GOT3 (cell line): ENCODE measurements at regions not wholly inside any gene's neighbourhood (a gene's known extent, or its start where the extent isn't known, plus 50 kb on each side); places are given as distances from the start of the nearest gene placed in this dataset.

Experiments used
- DNase-seq: peaks from one replicate; lab custom pipeline; 2025; ENCODE audit warnings: mixed read lengths; lab: John Stamatoyannopoulos, UW

DNA sequence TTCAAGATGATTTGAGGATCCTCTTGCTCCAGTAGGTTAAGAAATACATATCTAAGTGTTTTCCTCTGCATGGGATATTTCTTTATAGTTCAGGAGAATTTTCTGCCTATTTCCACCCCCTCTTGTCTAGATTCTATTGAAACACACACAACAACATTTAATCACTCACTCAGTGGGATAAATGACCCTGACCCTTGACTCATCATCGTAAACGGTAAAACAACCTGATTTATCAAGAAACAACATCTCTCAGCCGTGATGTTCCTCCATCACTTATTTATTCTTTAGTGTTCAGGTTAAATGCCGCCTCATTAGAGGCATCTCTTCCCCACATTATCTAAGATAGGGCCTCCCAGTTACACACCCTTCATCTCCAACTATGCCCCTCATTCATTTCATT is 208.7 kb upstream of the FMN2 start:
- DNase-seq: no peak

DNA sequence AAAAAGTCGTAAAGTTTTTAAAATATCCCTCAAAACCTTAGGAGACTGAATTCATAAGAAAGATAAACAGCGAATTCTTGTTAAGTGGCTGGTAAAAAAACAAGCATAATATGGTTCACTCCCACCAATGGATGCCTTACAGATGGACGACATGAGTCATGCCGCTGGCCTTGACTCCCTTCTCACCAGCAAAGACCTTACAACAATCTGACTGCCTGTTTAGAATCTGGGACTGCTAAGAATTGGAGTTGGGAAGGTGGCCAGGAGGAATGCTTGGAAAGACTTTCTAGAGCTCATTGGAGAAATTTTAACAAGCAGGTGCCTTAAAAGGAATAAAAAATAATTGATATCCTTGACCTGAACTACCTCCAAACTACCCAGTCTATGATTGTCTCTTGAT is 206.9 kb upstream of the FMN2 start:
- no peak for DNase-seq

DNA sequence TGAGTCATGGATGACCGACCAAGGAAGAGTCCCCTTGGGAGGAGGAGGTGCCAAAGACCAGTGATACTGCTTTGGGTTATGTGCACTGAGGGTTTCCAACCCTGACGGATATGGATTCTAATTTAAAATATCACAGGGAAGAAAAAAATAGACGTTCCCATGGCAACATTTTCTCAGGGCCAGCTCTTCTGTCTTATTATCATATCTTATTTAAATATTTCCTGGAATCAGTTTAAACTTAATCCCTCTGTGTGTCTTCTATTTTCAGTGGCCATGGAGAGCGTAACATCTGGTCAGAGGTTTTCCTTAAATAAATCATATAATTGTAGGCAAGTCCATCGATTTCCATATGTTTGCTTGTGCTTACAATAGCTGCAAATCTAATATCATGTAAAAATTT is 205.4 kb upstream of the FMN2 start:
- no peak for DNase-seq

GRCh38 chr1:239888639-239889038 is 203.0 kb upstream of the FMN2 start:
- no peak for DNase-seq

DNA sequence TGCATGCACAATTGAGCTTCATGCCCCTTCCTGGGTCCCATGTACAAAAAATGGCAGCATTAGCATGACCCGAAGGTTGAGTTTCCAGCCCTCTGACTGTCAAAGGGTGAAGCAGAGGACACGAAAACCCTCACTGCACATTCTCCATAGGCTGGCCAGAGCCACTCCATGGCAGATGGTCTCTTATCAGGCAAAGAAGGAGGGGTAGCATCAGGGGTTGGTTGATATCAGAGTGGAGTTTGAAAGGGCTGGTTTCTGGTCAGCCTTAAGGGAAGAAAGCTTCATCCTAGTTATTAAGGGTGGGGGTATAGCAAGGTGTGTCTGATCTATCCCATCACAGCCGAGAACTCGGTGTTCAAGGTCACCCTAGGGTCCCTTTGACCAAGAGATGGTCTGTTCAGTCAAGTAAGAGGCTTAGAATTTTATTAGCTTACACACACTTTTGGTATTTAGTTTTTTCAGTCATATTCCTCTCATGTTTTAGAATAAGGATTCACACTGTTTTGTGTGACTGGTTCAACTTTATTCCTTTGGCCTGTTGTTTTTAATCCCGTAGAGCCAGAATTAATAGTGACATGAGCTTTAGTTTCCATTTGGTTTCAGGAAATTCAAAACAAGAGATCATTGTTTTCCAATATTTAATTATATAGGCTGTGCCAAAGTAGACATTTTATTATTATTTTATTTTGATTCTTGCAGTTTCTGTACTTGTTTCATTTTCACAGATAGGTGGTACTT is 199.9 kb upstream of the FMN2 start:
- DNase-seq: no peak

DNA sequence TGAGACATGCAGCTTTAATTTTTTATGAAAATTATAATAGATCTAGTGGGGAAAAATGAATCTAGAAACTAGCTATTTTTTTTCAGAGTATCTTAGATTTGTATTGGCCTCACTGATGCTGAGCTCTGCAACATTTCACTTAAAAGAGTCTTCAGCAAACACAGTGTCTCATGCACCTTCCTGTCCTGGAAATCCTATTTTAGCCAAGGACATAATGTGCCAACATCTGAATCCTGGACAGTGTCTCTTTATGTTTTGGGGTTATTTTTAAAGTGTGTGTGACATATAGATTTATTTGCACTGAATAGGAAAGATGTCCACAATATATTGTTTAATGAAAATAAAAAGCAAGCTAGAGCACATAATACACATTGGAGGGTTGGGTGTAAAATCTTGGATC is 199.1 kb upstream of the FMN2 start:
- no peak for DNase-seq

DNA sequence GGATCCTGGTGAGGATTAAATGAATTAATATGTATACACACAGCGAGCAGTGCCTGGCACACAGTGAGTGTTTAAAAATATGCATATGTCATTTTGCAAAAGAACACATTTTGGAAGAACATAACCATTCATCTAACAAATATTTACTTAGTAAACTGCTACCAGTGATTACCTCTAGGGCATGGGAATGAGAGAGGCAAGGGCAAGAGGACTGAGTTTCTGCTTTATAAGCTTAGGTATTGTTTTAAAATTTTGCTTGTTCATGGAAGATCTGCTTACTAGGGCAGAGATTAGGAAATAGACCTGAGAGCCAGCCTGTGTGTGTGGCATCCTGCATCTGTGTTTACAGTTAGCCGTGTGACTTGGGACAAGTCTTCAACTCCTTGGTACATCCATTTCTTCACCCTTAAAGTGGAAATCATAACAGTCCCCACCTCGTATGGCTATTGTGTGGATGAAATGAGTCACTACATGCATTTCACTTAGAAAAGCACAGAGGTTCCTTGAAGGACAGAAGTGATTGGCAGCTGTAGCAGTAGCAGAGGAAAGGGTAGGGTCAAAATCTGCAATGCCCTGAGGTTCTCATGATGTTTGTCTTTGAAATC is 198.5 kb upstream of the FMN2 start:
- DNase-seq: no peak

DNA sequence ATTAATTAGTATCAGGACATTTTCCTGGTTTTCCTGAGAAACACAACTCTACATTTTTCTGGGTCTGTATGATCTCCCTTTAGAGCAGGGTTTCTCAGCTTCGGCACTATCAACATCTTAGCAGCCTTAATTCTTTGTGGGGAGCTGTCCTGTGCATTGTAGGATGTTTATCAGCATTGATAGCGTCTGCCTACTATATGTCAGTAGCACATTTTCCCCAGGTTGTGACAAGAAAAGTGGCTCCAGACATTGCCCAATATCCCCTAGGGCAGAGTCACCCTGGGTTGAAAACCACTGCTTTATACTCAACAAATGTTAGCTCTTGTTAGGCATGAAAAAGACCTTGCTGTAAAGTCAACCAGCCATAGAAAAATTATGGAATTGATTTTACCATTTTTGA is 195.1 kb upstream of the FMN2 start:
- no peak for DNase-seq

GRCh38 chr1:239896980-239897379 is 194.7 kb upstream of the FMN2 start:
- no peak for DNase-seq

DNA sequence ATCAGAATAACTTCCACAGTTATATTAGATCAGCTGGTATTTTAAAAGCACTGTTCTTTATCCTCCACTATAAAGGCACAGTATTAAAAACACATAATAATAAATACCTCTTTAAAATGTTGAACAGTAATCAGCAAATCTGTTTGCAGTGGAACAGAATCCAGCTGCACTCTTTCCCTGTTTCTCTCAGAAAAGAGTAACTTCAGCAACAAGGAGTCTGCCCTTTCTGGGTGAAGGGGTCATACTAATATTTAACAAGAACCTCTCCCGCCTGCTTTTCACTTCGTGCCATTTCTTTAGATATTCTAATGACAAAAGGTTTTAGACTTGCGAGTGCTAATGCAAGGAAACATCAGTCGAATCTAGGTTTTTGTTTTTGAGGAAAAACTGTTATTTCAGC is 194.2 kb upstream of the FMN2 start:
- DNase-seq: no peak

- DNase-seq: peak; percentile 44
These were observed 193.5 kb upstream of the FMN2 start for GRCh38 chr1:239898062-239898730.

DNA sequence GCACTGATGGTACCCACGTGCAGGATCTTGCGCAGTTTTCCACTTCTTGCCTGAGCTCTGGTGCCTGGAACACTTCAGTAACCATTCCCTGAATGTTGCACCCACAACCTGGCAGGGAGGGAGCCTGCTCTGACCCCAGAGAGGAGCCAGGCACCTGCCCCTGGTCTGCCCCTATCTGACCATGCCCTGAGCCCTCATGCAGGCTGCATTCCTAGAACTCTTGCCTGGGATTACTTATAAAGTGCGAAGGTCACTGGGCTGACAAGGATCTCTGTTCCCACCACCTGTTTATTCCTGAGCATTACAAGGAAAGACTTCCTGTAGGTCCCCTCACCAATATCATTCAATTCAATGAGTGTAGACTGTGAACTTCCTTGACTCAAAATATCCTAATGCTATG is 191.9 kb upstream of the FMN2 start:
- DNase-seq: no peak

- DNase-seq: no peak
These were observed 185.3 kb upstream of the FMN2 start for GRCh38 chr1:239906394-239906793.

- DNase-seq: peak; percentile 28
These were observed 181.8 kb upstream of the FMN2 start for GRCh38 chr1:239909898-239910297.

- no peak for DNase-seq
These were observed 179.2 kb upstream of the FMN2 start for GRCh38 chr1:239912471-239912870.

DNA sequence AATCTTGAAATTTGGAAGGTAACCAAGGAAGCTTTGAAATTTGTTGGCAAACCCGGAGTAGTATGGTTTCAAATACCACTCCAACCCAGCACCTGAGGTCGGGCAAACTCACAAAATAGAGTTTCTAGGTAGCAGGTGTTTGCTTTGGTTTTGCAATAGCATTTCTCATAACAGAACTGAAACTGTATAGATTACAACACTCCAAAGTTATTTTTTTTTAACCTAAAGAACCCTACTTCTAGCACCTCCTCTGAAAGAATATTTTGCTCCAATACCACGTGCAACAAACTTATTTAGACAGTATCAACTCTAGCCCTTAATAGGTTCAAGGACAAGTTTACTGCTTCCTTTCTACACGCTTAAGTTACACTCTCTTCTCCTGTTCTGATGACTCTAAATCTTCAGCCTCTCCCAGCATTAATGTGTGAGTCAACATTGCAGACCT is 178.5 kb upstream of the FMN2 start:
- no peak for DNase-seq

DNA sequence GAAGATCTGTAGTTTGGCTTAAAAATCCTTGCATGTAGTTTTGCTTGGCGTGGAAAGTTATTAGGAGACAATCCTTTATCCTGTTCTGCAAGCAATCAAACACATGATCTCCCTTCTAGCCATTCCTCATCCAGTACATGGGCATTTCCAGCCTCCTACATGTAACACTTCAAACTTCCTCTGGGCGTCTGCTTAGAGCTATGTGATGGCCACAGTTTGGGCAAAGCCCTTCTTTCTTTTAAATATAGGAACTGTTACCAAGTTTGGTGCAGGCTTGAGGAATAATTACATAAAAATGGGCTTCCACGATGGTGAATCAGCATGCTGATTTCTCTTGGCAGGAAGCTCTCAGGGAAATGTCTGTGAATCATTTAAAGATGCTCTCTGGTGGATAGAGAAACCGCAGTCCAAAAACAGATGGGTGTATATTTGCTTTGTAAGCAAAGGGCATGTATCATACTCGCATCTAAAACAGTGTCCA is 176.9 kb upstream of the FMN2 start:
- peak; percentile 39 for DNase-seq

DNA sequence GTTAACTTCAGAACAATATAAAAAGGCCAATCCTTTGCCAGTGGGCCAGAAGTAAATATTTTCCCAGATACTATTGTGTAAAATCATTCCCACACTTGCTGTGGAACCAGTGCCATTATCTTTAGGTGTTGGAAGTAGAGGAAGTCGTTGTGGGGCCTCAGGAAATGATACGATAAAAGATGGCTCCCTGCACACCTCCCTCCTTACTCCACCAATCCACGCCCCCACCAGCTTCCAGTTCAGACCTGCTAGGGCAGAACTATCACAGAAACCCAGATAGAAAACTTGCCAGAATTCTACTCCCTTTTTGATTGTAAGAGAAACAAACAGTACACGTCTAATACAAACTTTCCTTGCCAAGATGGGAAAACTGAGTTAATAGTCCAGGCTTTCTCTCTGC is 173.0 kb upstream of the FMN2 start:
- DNase-seq: no peak

DNA sequence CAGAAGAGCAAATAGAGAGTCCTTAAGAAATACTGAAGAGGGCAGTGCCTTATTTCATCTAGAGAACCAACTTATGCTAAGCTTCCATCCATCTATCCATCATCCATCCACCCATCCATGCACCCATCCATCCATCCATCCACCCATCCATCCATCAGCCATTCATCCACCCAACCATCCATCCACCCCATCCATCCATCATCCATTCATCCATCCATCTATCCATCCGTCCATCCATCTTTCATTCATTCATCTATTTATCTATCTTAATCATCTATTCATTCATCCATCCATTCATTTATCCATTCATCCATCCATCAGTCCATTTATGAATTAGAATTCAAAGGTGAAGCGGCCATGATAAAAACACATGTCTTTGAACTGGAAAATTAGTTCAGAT is 171.5 kb upstream of the FMN2 start:
- no peak for DNase-seq

DNA sequence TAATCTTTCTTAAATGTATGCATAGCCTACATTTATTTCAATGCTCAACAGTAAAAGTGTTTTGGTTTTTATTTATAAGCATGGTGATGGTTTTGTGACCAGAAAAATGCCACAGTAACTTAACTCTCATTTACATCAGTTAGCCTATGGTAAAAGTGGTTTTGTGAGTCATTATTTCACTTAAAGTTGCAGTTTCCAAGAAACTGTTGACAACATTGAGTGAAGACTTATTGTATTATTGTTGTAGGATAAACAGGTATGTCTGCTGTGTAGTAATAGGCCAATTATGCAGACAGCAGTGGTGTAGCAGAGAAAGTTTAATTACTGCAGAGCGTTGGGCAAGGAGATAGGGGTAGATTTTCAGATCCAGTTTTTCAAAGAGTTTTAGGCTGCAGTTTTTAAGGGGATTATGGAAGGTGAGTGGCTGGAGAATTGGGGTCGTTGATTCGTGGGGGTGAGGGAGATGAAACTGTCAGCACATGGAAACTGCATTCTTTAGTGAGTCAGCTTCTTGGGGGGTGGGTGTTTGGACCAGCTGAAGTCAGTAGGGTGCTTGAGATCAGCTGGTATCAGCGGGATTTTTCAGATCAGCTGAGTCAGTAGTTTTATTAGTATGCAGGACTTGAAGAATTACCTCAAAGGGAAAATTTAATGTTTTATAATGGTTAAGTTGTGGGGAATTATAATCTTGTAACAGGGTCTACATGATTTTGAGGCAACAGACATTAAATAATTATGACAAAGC is 168.7 kb upstream of the FMN2 start:
- no peak for DNase-seq

GRCh38 chr1:239924741-239925350 is 166.8 kb upstream of the FMN2 start:
- DNase-seq: no peak

GRCh38 chr1:239926184-239926583 is 165.5 kb upstream of the FMN2 start:
- no peak for DNase-seq
